Mesodermal cell (in vitro differentiated cells): ENCODE measurements at regions not wholly inside any gene's neighbourhood (a gene's known extent, or its start where the extent isn't known, plus 50 kb on each side); places are given as distances from the start of the nearest gene placed in this dataset.

Source experiments
- H3K27ac ChIP-seq: 2 replicates; pipeline ENCODE4 v1.7.0; 2013; ENCODE audit warnings: mild to moderate bottlenecking, low read depth, low read length, moderate library complexity; ENCODE audit not compliant: severe bottlenecking
- H3K36me3 ChIP-seq: 2 replicates; pipeline ENCODE4 v1.7.1; 2013; ENCODE audit warnings: mild to moderate bottlenecking, low read length, moderate library complexity; ENCODE audit not compliant: control insufficient read depth, insufficient read depth
- H3K4me1 ChIP-seq: one replicate; pipeline ENCODE4 v1.7.1; 2013; ENCODE audit warnings: mild to moderate bottlenecking, low read length; ENCODE audit not compliant: insufficient read depth, control insufficient read depth, poor library complexity, severe bottlenecking
- H3K4me3 ChIP-seq: 2 replicates; pipeline ENCODE4 v1.7.0; 2013; ENCODE audit warnings: low read length, control low read depth, mild to moderate bottlenecking; ENCODE audit not compliant: insufficient read depth, poor library complexity, severe bottlenecking; ENCODE audit errors: extremely low read depth
- H3K9me3 ChIP-seq: 2 replicates; pipeline ENCODE4 v1.7.1; 2013; ENCODE audit warnings: mild to moderate bottlenecking, low read length, moderate library complexity; ENCODE audit not compliant: control insufficient read depth
- WGBS, 2 experiments: methylation state at CpG; one replicate each; pipeline ENCODE4 v1.1.5; 2013; ENCODE audit warnings: missing lambda C conversion rate in 2 of 2; ENCODE audit not compliant: insufficient coverage in 2 of 2; 5-methylcytosine and 5-hydroxymethylcytosine counted together

GRCh38 chr13:73556128-73556527 is 497.3 kb downstream of the KLF5 start:
- no peak overlapping the region for H3K4me3 ChIP-seq
- no peaks in the 10 kb centered on the region for H3K9me3 ChIP-seq
- 100% methylated on average over 1 of the region's 2 CpGs for WGBS, 2 experiments
- no peak overlapping the region for H3K27ac ChIP-seq
- no peaks in the 10 kb centered on the region for H3K4me1 ChIP-seq
- H3K36me3 ChIP-seq: no peaks in the 10 kb centered on the region

GRCh38 chr13:73551736-73552135 is 492.9 kb downstream of the KLF5 start:
- H3K9me3 ChIP-seq: no peaks in the 10 kb centered on the region
- H3K4me1 ChIP-seq: no peaks in the 10 kb centered on the region
- 84 to 100% methylated on average over 2 of the region's 2 CpGs for WGBS, 2 experiments
- no peak overlapping the region for H3K4me3 ChIP-seq
- no peak overlapping the region for H3K27ac ChIP-seq
- H3K36me3 ChIP-seq: no peaks in the 10 kb centered on the region

- H3K9me3 ChIP-seq: no peaks in the 10 kb centered on the region
- H3K4me3 ChIP-seq: no peak overlapping the region
- no peak overlapping the region for H3K27ac ChIP-seq
- 94 to 100% methylated on average over 1 to 2 of the region's 3 CpGs for WGBS, 2 experiments
- no peaks in the 10 kb centered on the region for H3K36me3 ChIP-seq
- no peaks in the 10 kb centered on the region for H3K4me1 ChIP-seq
Observed at GRCh38 chr13:73549717-73550116, 490.9 kb downstream of the KLF5 start.

GRCh38 chr13:73548449-73548848 is 489.6 kb downstream of the KLF5 start:
- WGBS, 2 experiments: no CpG with 5 or more reads among the region's 2 CpGs
- Histone ChIP-seq H3K4me3 (no peak overlapping the region), H3K4me1 (no peaks in the 10 kb centered on the region), H3K27ac (no peak overlapping the region), H3K9me3 (no peaks in the 10 kb centered on the region), H3K36me3 (no peaks in the 10 kb centered on the region)

GRCh38 chr13:73547239-73547638 is 488.4 kb downstream of the KLF5 start:
- H3K4me3 ChIP-seq: no peak overlapping the region
- H3K36me3 ChIP-seq: no peaks in the 10 kb centered on the region
- no peaks in the 10 kb centered on the region for H3K9me3 ChIP-seq
- WGBS, 2 experiments: no CpG with 5 or more reads among the region's 1 CpG
- no peak overlapping the region for H3K27ac ChIP-seq
- no peaks in the 10 kb centered on the region for H3K4me1 ChIP-seq

- no CpG with 5 or more reads among the region's 1 CpG for whole genome bisulfite sequencing, 2 experiments
- no peaks in the 10 kb centered on the region for H3K9me3 ChIP-seq
- H3K27ac ChIP-seq: no peak overlapping the region
- H3K4me1 ChIP-seq: no peaks in the 10 kb centered on the region
- H3K36me3 ChIP-seq: no peaks in the 10 kb centered on the region
- no peak overlapping the region for H3K4me3 ChIP-seq
Observed at GRCh38 chr13:73544175-73544574, 485.4 kb downstream of the KLF5 start.

- H3K4me3 ChIP-seq: no peak overlapping the region
- H3K9me3 ChIP-seq: no peaks in the 10 kb centered on the region
- no peaks in the 10 kb centered on the region for H3K4me1 ChIP-seq
- H3K36me3 ChIP-seq: no peaks in the 10 kb centered on the region
- H3K27ac ChIP-seq: no peak overlapping the region
Observed at GRCh38 chr13:73542446-73542845, 483.6 kb downstream of the KLF5 start.

- Histone ChIP-seq H3K4me3 (no peak overlapping the region), H3K36me3 (no peaks in the 10 kb centered on the region), H3K27ac (no peak overlapping the region), H3K9me3 (no peaks in the 10 kb centered on the region), H3K4me1 (no peaks in the 10 kb centered on the region)
- whole genome bisulfite sequencing, 2 experiments: 90 to 91% methylated on average over 3 of the region's 4 CpGs
Observed at GRCh38 chr13:73536865-73537264, 478.1 kb downstream of the KLF5 start.

GRCh38 chr13:73535341-73535740 is 476.5 kb downstream of the KLF5 start:
- Histone ChIP-seq H3K27ac (no peak overlapping the region), H3K36me3 (no peaks in the 10 kb centered on the region), H3K4me3 (no peak overlapping the region), H3K4me1 (no peaks in the 10 kb centered on the region), H3K9me3 (no peaks in the 10 kb centered on the region)
- 82 to 95% methylated on average over 5 of the region's 6 CpGs for WGBS, 2 experiments

- H3K36me3 ChIP-seq: no peaks in the 10 kb centered on the region
- no peak overlapping the region for H3K27ac ChIP-seq
- no peaks in the 10 kb centered on the region for H3K4me1 ChIP-seq
- WGBS, 2 experiments: 67 to 100% methylated on average over 1 of the region's 2 CpGs
- no peaks in the 10 kb centered on the region for H3K9me3 ChIP-seq
- no peak overlapping the region for H3K4me3 ChIP-seq
Observed at GRCh38 chr13:73532987-73533510, 474.2 kb downstream of the KLF5 start.

GRCh38 chr13:73532582-73532981 is 473.8 kb downstream of the KLF5 start:
- 96 to 100% methylated on average over 1 to 4 of the region's 4 CpGs for whole genome bisulfite sequencing, 2 experiments
- H3K36me3 ChIP-seq: no peaks in the 10 kb centered on the region
- no peak overlapping the region for H3K4me3 ChIP-seq
- no peak overlapping the region for H3K27ac ChIP-seq
- H3K9me3 ChIP-seq: no peaks in the 10 kb centered on the region
- no peaks in the 10 kb centered on the region for H3K4me1 ChIP-seq
